Peyer's patch (tissue), 4 donors: ENCODE measurements at regions not wholly inside any gene's neighbourhood (a gene's known extent, or its start where the extent isn't known, plus 50 kb on each side); places are given as distances from the start of the nearest gene placed in this dataset.

Experiments used
- CTCF ChIP-seq, 6 experiments: fragments of 450-650 bp in 4 of 6; fragments of 200-600 bp in 2 of 6; sonication (generic) in 1 of 6; IDR thresholded peaks; one replicate each; pipeline ENCODE4 v1.5.1; 2017 to 2019; ENCODE audit warnings: antibody characterized with exemption in 6 of 6, mild to moderate bottlenecking in 3 of 6, moderate library complexity in 1 of 6
- POLR2A ChIP-seq, 2 donors: fragments of 450-650 bp; IDR thresholded peaks; one replicate each; pipeline ENCODE4 v1.5.1; 2017; ENCODE audit warnings: antibody characterized with exemption in 2 of 2, mild to moderate bottlenecking in 2 of 2, moderate library complexity in 2 of 2

- TF ChIP-seq CTCF (IDR thresholded peaks at IDR 0.05) (no peak), POLR2A (IDR thresholded peaks at IDR 0.05) (no peak)
Measured at GRCh38 chr6:50381099-50381415, 331.3 kb upstream of the DEFB112 start.
